ENCODE measurements at regions not wholly inside any gene's neighbourhood (a gene's known extent, or its start where the extent isn't known, plus 50 kb on each side); places are given as distances from the start of the nearest gene placed in this dataset.

DNA sequence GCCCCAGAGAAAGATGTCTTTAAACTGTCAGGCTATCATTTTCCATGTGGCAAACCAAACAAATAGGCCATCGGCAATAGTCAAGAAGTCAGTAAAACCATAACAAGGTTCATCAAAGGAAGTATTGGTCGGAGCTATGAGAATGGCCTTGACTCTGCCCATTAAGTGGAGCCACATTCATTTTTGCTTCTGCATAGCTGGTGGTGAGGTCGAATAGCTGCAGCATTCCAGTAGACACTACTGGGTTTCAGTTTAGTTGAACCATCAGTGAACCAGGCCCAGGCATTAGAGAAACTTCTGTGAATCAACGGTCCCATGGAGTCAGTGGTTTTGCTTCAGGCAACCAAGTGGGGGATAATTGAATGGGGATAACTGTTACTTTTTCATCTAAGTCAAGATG is 92.0 kb upstream of the MED14 start:
- Histone ChIP-seq H3K9me3 (no peaks in the 10 kb centered on the region), H3K36me3 (no peaks in the 10 kb centered on the region), H3K4me1 (ENCODE audit: control insufficient read depth in 1 of 2, insufficient read depth in 1 of 2, low read depth in 1 of 2, low read length in 1 of 2) (no peaks in the 10 kb centered on the region), H3K27me3 (no peaks in the 10 kb centered on the region), H3K4me3 (ENCODE audit: low read depth in 1 of 2, low read length in 1 of 2) (no peak overlapping the region), H3K27ac (no peak overlapping the region)
- TF ChIP-seq, protein P1, sequence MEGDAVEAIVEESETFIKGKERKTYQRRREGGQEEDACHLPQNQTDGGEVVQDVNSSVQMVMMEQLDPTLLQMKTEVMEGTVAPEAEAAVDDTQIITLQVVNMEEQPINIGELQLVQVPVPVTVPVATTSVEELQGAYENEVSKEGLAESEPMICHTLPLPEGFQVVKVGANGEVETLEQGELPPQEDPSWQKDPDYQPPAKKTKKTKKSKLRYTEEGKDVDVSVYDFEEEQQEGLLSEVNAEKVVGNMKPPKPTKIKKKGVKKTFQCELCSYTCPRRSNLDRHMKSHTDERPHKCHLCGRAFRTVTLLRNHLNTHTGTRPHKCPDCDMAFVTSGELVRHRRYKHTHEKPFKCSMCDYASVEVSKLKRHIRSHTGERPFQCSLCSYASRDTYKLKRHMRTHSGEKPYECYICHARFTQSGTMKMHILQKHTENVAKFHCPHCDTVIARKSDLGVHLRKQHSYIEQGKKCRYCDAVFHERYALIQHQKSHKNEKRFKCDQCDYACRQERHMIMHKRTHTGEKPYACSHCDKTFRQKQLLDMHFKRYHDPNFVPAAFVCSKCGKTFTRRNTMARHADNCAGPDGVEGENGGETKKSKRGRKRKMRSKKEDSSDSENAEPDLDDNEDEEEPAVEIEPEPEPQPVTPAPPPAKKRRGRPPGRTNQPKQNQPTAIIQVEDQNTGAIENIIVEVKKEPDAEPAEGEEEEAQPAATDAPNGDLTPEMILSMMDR (IDR thresholded peaks at IDR 0.05): no peak

DNA sequence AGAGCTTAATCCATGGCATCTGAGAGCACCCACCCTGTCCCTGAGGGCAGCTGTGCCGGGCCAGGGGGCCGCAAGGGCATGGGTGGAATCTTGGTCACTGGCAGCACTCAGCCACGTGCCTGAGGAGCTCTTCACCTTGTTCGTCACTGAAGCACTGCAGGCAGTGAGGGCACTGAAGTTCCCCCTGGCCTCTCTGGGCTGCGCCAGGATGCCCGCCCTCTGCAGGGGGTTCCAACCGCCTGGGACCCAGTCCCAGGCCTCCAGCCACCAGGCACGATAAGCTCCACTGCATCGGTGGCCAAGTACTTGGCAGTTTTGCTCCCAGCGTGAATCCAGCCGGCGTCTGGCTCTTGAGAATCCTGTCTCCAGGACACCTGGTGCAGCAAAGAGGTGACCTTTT is 96.4 kb upstream of the MED14 start:
- Histone ChIP-seq H3K9me3 (no peaks in the 10 kb centered on the region), H3K27ac (no peak overlapping the region), H3K36me3 (no peaks in the 10 kb centered on the region), H3K27me3 (no peaks in the 10 kb centered on the region), H3K4me1 (ENCODE audit: control insufficient read depth in 1 of 2, insufficient read depth in 1 of 2, low read depth in 1 of 2, low read length in 1 of 2) (no peaks in the 10 kb centered on the region), H3K4me3 (ENCODE audit: low read depth in 1 of 2, low read length in 1 of 2) (no peak overlapping the region)
- TF ChIP-seq, protein P1 (IDR thresholded peaks at IDR 0.05): no peak

DNA sequence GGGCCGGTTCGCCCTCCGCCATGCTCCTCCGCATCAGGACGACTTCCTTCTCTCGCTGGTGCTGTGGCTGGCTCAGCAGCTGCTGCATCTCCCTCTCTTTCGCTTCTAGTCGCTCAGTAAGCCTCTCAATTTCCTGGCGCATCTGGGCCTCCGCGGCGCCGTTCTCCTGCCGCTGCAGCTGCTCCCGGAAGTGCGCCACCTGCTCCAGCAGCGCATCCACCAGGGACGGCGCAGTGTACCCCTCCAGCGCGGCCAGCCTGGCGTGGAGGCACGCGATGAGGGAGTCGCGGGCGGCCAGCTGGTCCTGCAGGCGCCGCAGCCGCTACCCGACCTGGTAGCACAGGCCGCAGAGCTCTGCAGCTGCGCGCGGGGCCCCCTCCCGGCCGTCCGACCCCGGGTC is 97.4 kb upstream of the MED14 start:
- Histone ChIP-seq H3K9me3 (no peaks in the 10 kb centered on the region), H3K36me3 (no peaks in the 10 kb centered on the region), H3K27me3 (no peaks in the 10 kb centered on the region), H3K4me3 (ENCODE audit: low read depth in 1 of 2, low read length in 1 of 2) (no peak overlapping the region), H3K4me1 (ENCODE audit: control insufficient read depth in 1 of 2, insufficient read depth in 1 of 2, low read depth in 1 of 2, low read length in 1 of 2) (no peaks in the 10 kb centered on the region), H3K27ac (no peak overlapping the region)
- TF ChIP-seq, protein P1 (IDR thresholded peaks at IDR 0.05): no peak

DNA sequence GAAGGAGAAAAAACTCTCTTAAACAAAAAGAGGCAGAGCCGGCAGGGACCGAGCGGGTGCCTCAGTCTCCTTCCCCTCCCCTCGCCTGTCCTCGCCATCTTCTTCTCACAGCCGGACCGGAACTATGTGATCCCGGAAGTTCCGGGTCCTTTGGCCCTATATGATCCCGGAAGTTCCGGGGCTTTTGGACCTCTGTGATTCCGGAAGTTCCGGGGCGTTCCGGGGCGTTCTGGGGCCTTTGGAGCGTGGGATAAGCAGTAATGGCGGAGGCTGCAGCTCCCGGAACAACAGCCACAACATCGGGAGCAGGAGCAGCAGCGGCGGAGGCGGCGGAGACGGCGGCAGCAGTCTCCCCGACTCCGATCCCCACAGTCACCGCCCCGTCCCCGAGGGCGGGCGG is 98.9 kb upstream of the MED14 start:
- Histone ChIP-seq H3K27ac (no peak overlapping the region), H3K9me3 (no peaks in the 10 kb centered on the region)

DNA sequence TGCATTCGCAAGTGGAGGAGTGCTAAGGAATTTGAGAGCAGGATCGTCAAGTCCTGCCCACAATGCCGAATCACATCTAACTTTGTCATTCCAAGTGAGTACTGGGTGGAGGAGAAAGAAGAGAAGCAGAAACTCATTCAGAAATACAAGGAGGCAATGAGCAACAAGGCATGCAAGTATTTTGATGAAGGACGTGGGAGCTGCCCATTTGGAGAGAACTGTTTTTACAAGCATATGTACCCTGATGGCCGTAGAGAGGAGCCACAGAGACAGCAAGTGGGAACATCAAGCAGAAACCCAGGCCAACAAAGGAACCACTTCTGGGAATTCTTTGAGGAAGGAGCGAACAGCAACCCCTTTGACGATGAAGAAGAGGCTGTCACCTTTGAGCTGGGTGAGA is 100.2 kb upstream of the MED14 start:
- H3K4me3 ChIP-seq (ENCODE audit: low read depth in 1 of 2, low read length in 1 of 2): no peak overlapping the region
- TF ChIP-seq, protein P1 (IDR thresholded peaks at IDR 0.05): no peak

More for the DNA sequence above, 98.9 kb upstream of the MED14 start:
- TF ChIP-seq, protein P1 (IDR thresholded peaks at IDR 0.05): no peak
- no peaks in the 10 kb centered on the region for H3K36me3 ChIP-seq
- H3K4me3 ChIP-seq (ENCODE audit: low read depth in 1 of 2, low read length in 1 of 2): no peak overlapping the region
- no peaks in the 10 kb centered on the region for H3K4me1 ChIP-seq (ENCODE audit: control insufficient read depth in 1 of 2, insufficient read depth in 1 of 2, low read depth in 1 of 2, low read length in 1 of 2)
- H3K27me3 ChIP-seq: no peaks in the 10 kb centered on the region

DNA sequence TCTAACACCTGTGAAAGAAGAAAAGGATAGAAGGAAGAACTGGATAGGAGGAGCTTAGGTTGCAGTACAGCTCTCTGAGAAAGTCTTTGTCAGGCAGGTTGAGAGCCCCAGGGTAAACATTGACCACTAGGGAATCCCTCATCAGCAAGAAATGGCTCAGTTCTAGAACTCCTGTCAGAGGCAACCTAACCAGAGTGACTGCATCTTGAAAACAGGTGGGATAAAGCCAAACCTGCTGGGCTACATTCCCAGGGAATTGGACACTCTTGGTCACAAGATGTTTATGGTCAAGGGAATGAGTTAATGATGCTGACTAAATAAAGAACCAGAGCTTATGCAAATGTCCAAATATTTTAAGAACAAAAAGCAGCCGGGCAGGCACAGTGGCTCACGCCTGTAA is 108.3 kb upstream of the MED14 start:
- H3K9me3 ChIP-seq: no peaks in the 10 kb centered on the region
- no peak overlapping the region for H3K4me3 ChIP-seq (ENCODE audit: low read depth in 1 of 2, low read length in 1 of 2)
- H3K4me1 ChIP-seq (ENCODE audit: control insufficient read depth in 1 of 2, insufficient read depth in 1 of 2, low read depth in 1 of 2, low read length in 1 of 2): no peaks in the 10 kb centered on the region
- H3K36me3 ChIP-seq: no peaks in the 10 kb centered on the region
- H3K27me3 ChIP-seq: no peaks in the 10 kb centered on the region
- TF ChIP-seq, protein P1 (IDR thresholded peaks at IDR 0.05): no peak
- H3K27ac ChIP-seq: no peak overlapping the region

More for the DNA sequence above, 100.2 kb upstream of the MED14 start:
- H3K36me3 ChIP-seq: no peaks in the 10 kb centered on the region
- no peaks in the 10 kb centered on the region for H3K27me3 ChIP-seq
- no peaks in the 10 kb centered on the region for H3K9me3 ChIP-seq
- H3K4me1 ChIP-seq (ENCODE audit: control insufficient read depth in 1 of 2, insufficient read depth in 1 of 2, low read depth in 1 of 2, low read length in 1 of 2): no peaks in the 10 kb centered on the region
- H3K27ac ChIP-seq: no peak overlapping the region

All from neutrophil (primary cell).